WTC11 (cell line): ENCODE measurements at regions not wholly inside any gene's neighbourhood (a gene's known extent, or its start where the extent isn't known, plus 50 kb on each side); places are given as distances from the start of the nearest gene placed in this dataset.

Source experiments
- ATAC-seq: fragments of 200-7000 bp; cut with Tn5 transposase; 2 replicates; pipeline ENCODE4 v1.10.0; 2021; ENCODE audit warnings: mild to moderate bottlenecking, moderate library complexity
- CTCF ChIA-PET: fragments of 300-600 bp; sonication (Branson Sonifier 250); formaldehyde crosslinking; loops from one replicate; lab custom pipeline; 2021; ENCODE audit warnings: antibody characterized with exemption; lab: Charles Lee
- POLR2A ChIA-PET: fragments of 350-600 bp; sonication (Branson Sonifier 250); formaldehyde crosslinking; loops from one replicate; lab custom pipeline; 2021; ENCODE audit warnings: antibody characterized with exemption; lab: Charles Lee
- DNase-seq: peaks from one replicate; pipeline ENCODE4 v3.0.0; 2021; ENCODE audit warnings: low spot score
- H3K27ac Mint-ChIP-seq: 2 replicates; pipeline ENCODE4 v1.8.0; 2021; ENCODE audit warnings: mixed read lengths
- H3K27me3 Mint-ChIP-seq: 2 replicates; pipeline ENCODE4 v1.8.0; 2021; ENCODE audit warnings: low read depth, mild to moderate bottlenecking, moderate library complexity, mixed read lengths
- H3K36me3 Mint-ChIP-seq: 2 replicates; pipeline ENCODE4 v1.8.0; 2021; ENCODE audit warnings: mixed read lengths
- H3K4me1 Mint-ChIP-seq: 2 replicates; pipeline ENCODE4 v1.8.0; 2022; ENCODE audit warnings: mixed read lengths
- H3K4me3 Mint-ChIP-seq: 2 replicates; pipeline ENCODE4 v1.8.0; 2021; ENCODE audit warnings: mild to moderate bottlenecking, moderate library complexity, mixed read lengths
- H3K9me3 Mint-ChIP-seq: 2 replicates; pipeline ENCODE4 v1.8.0; 2021; ENCODE audit warnings: mixed read lengths
- AFF4 ChIP-seq: sonication (generic); formaldehyde crosslinking; IDR thresholded peaks from 2 replicates; pipeline ENCODE4 v1.8.1; 2023; ENCODE audit warnings: mild to moderate bottlenecking, missing genetic modification reagents, borderline replicate concordance
- AR ChIP-seq: fragments of 250-450 bp; sonication (Bioruptor Pico); IDR thresholded peaks from 2 replicates; pipeline ENCODE4 v1.9.0; 2021; ENCODE audit warnings: mild to moderate bottlenecking
- ATF3 ChIP-seq: sonication (generic); formaldehyde crosslinking; conservative IDR thresholded peaks from 2 replicates; pipeline ENCODE4 v1.8.1; 2022; ENCODE audit warnings: mild to moderate bottlenecking, missing genetic modification reagents
- FOXJ3 ChIP-seq: sonication (generic); formaldehyde crosslinking; IDR thresholded peaks from 2 replicates; pipeline ENCODE4 v1.9.0; 2021; ENCODE audit warnings: missing genetic modification reagents, mild to moderate bottlenecking, borderline replicate concordance
- GTF2I ChIP-seq: fragments of 250-450 bp; sonication (Bioruptor Pico); conservative IDR thresholded peaks from 2 replicates; pipeline ENCODE4 v1.4.0; 2021; ENCODE audit warnings: mild to moderate bottlenecking
- HMGXB4 ChIP-seq: sonication (generic); formaldehyde crosslinking; IDR thresholded peaks from 2 replicates; pipeline ENCODE4 v1.8.1; 2023; ENCODE audit warnings: mild to moderate bottlenecking, moderate library complexity, missing genetic modification reagents
- IRF2 ChIP-seq: sonication (generic); formaldehyde crosslinking; IDR thresholded peaks from 2 replicates; pipeline ENCODE4 v1.8.0; 2022; ENCODE audit warnings: low read depth, missing genetic modification reagents, borderline replicate concordance
- NR2C2 ChIP-seq: sonication (generic); formaldehyde crosslinking; IDR thresholded peaks from 2 replicates; pipeline ENCODE4 v1.8.0; 2022; ENCODE audit warnings: mild to moderate bottlenecking, missing genetic modification reagents
- RORB ChIP-seq: fragments of 250-450 bp; sonication (Bioruptor Pico); IDR thresholded peaks from 2 replicates; pipeline ENCODE4 v1.9.0; 2021; ENCODE audit warnings: mild to moderate bottlenecking
- STAT6 ChIP-seq: sonication (generic); formaldehyde crosslinking; conservative IDR thresholded peaks from 2 replicates; pipeline ENCODE4 v1.8.1; 2023; ENCODE audit warnings: mild to moderate bottlenecking, low read depth, missing genetic modification reagents, moderate library complexity
- TCF7 ChIP-seq: sonication (generic); formaldehyde crosslinking; IDR thresholded peaks from 2 replicates; pipeline ENCODE4 v1.8.0; 2022; ENCODE audit warnings: mild to moderate bottlenecking, low read depth, missing genetic modification reagents, moderate library complexity
- TEAD4 ChIP-seq: sonication (generic); formaldehyde crosslinking; IDR thresholded peaks from 2 replicates; pipeline ENCODE4 v1.8.0; 2022; ENCODE audit warnings: mild to moderate bottlenecking, missing genetic modification reagents
- ZBTB21 ChIP-seq: sonication (generic); formaldehyde crosslinking; IDR thresholded peaks from 2 replicates; pipeline ENCODE4 v1.8.1; 2023; ENCODE audit warnings: mild to moderate bottlenecking, missing genetic modification reagents, borderline replicate concordance
- ZNF121 ChIP-seq: sonication (generic); formaldehyde crosslinking; IDR thresholded peaks from 2 replicates; pipeline ENCODE4 v1.8.0; 2023; ENCODE audit warnings: missing genetic modification reagents
- ZNF423 ChIP-seq: fragments of 250-450 bp; sonication (Bioruptor Pico); IDR thresholded peaks from 2 replicates; pipeline ENCODE4 v2.1.2; 2022; ENCODE audit warnings: mild to moderate bottlenecking, moderate library complexity
- ZNF425 ChIP-seq: fragments of 250-450 bp; sonication (Bioruptor Pico); conservative IDR thresholded peaks from 2 replicates; pipeline ENCODE4 v1.9.0; 2021; ENCODE audit warnings: mild to moderate bottlenecking

DNA sequence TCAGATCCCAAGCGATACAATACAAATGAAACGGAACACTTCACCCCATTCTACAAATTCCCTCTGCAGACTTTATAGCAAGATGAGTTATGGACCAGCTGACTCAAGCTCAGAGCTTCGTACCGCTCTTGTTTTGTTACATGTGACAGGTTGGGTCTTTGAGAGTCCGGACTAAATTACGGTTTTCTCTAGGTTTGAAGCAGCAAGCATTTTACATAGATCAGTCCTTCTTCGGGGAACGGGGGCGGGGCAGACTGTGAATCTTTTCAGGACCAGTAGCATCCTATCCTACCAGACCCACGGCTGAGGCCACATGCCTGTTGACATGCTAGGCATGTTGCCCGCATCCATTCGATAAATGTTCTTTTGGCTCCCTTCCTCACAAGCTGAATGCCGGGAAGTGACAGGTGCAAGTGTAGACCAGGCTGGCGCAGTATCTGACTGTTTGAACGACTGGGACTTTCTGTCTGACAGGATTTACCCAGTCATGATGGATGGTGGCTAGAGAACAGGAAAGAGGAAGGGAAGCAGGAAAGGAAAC, 811.0 kb upstream of the GRAMD2B start (continued):
- no peak for TF ChIP-seq AFF4
- no peak for TF ChIP-seq STAT6 (CRISPR knock-in tag)
- TF ChIP-seq AR (CRISPR knock-in tag), result no peak

DNA sequence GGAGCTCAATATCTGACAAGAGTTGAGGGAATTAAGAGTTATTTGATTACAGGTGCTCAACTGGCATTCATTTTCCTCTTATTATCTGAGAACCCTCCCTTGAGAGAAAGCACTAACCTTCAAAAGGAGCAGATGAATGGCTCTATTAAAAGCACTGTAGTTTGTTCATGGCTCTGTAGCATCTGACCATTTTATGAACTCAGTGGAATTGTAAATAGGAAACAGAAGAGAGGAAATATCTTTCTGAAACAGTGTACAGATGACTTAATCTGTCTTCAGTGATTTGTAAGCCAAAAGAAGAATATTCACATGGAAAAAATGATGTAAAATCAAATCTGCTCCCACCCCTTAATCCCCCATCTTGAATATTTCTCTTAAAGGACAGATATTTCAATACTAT, 810.4 kb upstream of the GRAMD2B start:
- Mint-ChIP-seq H3K4me3 (no peak overlapping the region), H3K4me1 (no peaks in the 10 kb centered on the region), H3K27ac (no peak overlapping the region), H3K9me3 (no peaks in the 10 kb centered on the region), H3K27me3 (no peaks in the 10 kb centered on the region), H3K36me3 (no peaks in the 10 kb centered on the region)
- DNase-seq (no peak), ATAC-seq (no peak)
- CTCF ChIA-PET, result no interaction called here
- TF ChIP-seq IRF2 (CRISPR knock-in tag) (no peak), HMGXB4 (CRISPR knock-in tag) (no peak), ZNF425 (CRISPR knock-in tag) (no peak), RORB (CRISPR knock-in tag) (no peak)
- POLR2A ChIA-PET, result no interaction called here

DNA sequence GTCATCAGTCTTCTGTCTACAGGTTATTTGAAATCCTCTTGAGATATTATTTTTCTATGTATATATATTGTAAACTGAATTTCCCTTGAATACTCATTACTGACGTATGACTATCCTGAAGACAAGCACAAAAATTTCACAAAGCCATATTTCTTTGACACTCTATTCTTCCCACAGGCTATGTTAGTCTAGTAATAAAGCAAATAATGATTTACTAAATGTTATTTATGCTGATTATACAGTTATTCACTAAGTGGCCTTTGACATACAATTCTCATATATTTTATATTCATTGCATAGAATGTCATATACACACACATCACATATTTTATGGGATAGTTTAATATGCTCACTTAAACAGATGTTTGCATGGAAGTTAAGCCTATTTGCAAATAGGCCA, 793.0 kb upstream of the GRAMD2B start:
- Mint-ChIP-seq H3K36me3 (peaks cover 7% of the 10 kb centered on the region; the same call in 1 of the 2 replicates), H3K4me3 (no peak overlapping the region), H3K9me3 (peaks cover 13% of the 10 kb centered on the region), H3K27ac (no peak overlapping the region), H3K27me3 (no peaks in the 10 kb centered on the region), H3K4me1 (no peaks in the 10 kb centered on the region)
- ChIA-PET POLR2A (no interaction called here), CTCF (no interaction called here)
- no peak for DNase-seq
- no peak for ATAC-seq
- TF ChIP-seq FOXJ3 (CRISPR knock-in tag) (no peak), NR2C2 (no peak), ATF3 (CRISPR knock-in tag) (no peak), GTF2I (CRISPR knock-in tag) (no peak), ZNF423 (CRISPR knock-in tag) (no peak), ZBTB21 (CRISPR knock-in tag) (no peak), TEAD4 (CRISPR knock-in tag) (no peak), ZNF121 (CRISPR knock-in tag) (no peak), HMGXB4 (CRISPR knock-in tag) (no peak), TCF7 (CRISPR knock-in tag) (no peak)
